ENCODE measurements at regions not wholly inside any gene's neighbourhood (a gene's known extent, or its start where the extent isn't known, plus 50 kb on each side); places are given as distances from the start of the nearest gene placed in this dataset.

- no peak for TF ChIP-seq CTCF (IDR thresholded peaks at IDR 0.05)
- no peak for TF ChIP-seq EZH2 (IDR thresholded peaks at IDR 0.05; ENCODE audit: borderline replicate concordance, insufficient read depth, low read depth, low read length, poor library complexity, severe bottlenecking)
These were observed 265.4 kb upstream of the B3GAT1 start for GRCh38 chr11:134677397-134677822.
